ENCODE measurements at regions not wholly inside any gene's neighbourhood (a gene's known extent, or its start where the extent isn't known, plus 50 kb on each side); places are given as distances from the start of the nearest gene placed in this dataset.
A peak's percentile ranks its signal among the peaks of the same experiment; 100 is the strongest.

DNA sequence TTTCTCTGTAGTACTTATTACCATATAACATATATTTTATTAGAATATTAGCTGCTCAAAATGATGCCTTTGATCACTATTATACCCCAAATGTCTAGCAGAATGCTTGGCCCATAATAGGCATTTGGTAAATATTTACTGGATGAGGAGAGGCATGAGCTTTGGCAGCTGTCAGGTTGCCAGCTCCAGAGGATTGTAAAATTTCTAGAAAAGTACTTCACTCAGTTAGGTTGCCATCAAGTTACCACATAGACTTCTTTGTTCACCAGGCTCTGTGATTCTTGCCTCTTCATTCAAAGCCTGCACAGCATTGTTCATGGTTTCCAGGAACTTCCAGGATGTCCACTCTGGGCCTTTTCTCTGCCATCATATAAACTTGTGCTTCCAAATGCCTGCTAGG, 582.8 kb downstream of the PDCD6IP start:
- FAIRE-seq (no peak), DNase-seq (ENCODE audit: low read depth) (no peak)
- Histone ChIP-seq H3K4me3 (ENCODE audit: low read depth, low read length) (no peak overlapping the region), H3K36me3 (ENCODE audit: control insufficient read depth, insufficient read depth, low read length) (no peaks in the 10 kb centered on the region), H3K27me3 (ENCODE audit: control insufficient read depth, insufficient read depth, low read length) (no peaks in the 10 kb centered on the region)
- TF ChIP-seq, protein P1, sequence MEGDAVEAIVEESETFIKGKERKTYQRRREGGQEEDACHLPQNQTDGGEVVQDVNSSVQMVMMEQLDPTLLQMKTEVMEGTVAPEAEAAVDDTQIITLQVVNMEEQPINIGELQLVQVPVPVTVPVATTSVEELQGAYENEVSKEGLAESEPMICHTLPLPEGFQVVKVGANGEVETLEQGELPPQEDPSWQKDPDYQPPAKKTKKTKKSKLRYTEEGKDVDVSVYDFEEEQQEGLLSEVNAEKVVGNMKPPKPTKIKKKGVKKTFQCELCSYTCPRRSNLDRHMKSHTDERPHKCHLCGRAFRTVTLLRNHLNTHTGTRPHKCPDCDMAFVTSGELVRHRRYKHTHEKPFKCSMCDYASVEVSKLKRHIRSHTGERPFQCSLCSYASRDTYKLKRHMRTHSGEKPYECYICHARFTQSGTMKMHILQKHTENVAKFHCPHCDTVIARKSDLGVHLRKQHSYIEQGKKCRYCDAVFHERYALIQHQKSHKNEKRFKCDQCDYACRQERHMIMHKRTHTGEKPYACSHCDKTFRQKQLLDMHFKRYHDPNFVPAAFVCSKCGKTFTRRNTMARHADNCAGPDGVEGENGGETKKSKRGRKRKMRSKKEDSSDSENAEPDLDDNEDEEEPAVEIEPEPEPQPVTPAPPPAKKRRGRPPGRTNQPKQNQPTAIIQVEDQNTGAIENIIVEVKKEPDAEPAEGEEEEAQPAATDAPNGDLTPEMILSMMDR (IDR thresholded peaks at IDR 0.05; ENCODE audit: insufficient read depth, low read length, severe bottlenecking): no peak

DNA sequence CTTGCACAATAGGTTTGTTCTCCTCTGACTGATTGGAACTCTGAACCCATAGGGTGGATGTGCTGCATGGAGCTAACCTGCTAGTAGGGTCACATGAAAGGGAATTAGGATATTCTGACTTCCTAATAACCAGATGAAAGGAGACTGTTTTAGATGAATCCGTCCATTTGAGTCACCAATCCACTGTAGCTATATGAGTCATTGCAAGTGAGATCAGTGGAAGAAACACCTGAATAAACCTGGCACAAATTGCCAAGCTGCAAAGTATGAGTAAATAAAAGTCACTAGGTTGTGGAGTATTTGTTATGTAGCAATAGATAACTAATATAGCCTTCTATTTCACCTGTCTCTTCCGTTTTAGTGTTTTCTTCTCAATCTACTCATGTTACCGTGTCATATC, 584.4 kb downstream of the PDCD6IP start:
- FAIRE-seq (peak; percentile 47), DNase-seq (ENCODE audit: low read depth) (peak; percentile 83)
- Histone ChIP-seq H3K27me3 (ENCODE audit: control insufficient read depth, insufficient read depth, low read length) (no peaks in the 10 kb centered on the region), H3K36me3 (ENCODE audit: control insufficient read depth, insufficient read depth, low read length) (no peaks in the 10 kb centered on the region), H3K4me3 (ENCODE audit: low read depth, low read length) (no peak overlapping the region)
- TF ChIP-seq, protein P1 (IDR thresholded peaks at IDR 0.05; ENCODE audit: insufficient read depth, low read length, severe bottlenecking): no peak

DNA sequence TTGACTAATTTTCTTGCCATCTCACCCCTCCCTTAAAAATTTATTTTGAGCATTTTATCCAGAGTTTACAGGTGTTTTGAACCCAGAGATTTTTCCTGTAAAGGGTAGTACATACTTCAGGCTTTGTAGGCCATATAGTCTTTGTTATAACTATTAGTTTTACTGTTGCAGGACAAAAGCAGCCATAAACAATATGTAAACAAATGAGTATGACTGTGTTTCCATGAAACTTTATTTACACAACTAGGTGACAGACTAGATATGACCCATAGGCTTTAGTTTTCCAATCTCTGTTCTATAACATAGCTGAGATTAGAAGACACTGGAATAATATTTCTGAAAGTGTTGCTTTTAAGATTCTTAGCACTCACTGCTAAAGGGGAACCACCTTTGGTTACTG, 587.9 kb downstream of the PDCD6IP start:
- no peak overlapping the region for H3K4me3 ChIP-seq (ENCODE audit: low read depth, low read length)
- FAIRE-seq (no peak), DNase-seq (ENCODE audit: low read depth) (no peak)
- TF ChIP-seq, protein P1 (IDR thresholded peaks at IDR 0.05; ENCODE audit: insufficient read depth, low read length, severe bottlenecking): no peak
- H3K36me3 ChIP-seq (ENCODE audit: control insufficient read depth, insufficient read depth, low read length): no peaks in the 10 kb centered on the region
- no peaks in the 10 kb centered on the region for H3K27me3 ChIP-seq (ENCODE audit: control insufficient read depth, insufficient read depth, low read length)

DNA sequence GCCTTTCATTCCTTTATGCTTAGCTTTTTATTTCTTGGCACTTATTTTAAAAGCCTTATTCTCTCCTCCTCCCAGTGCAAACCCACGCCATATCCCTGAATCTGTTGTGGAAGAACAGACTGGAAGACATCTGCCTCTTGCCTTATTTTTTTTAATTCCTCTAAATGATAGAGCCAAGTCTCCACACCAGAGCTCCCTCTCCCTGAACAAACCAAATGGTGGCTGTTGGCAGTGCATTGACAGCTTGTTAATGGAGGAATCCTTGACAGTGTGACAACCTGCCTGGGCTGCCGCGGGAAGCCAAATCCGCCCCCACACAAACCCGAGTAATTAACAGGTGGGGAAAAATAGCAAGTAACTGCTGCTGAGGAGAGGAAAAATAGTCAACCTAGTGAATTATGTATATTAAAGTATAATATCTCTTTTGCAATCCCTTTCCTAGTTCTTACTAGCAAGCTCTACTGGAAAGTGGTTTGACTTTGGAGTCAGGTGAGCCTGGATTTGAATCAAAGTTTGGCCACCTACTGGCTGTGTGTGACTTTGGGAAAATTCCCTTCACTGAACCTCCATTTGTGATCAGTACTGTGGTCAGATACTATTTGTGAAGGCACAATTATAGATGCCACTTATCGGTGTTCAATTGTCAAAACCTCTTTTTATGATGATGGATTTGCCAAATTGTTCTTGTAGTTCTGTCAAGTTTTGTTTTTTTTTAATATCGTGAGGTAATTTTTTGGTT, 589.6 kb downstream of the PDCD6IP start:
- H3K27me3 ChIP-seq (ENCODE audit: control insufficient read depth, insufficient read depth, low read length): no peaks in the 10 kb centered on the region
- TF ChIP-seq, protein P1 (IDR thresholded peaks at IDR 0.05; ENCODE audit: insufficient read depth, low read length, severe bottlenecking): no peak
- no peak overlapping the region for H3K4me3 ChIP-seq (ENCODE audit: low read depth, low read length)
- DNase-seq (ENCODE audit: low read depth) (no peak), FAIRE-seq (no peak)
- no peaks in the 10 kb centered on the region for H3K36me3 ChIP-seq (ENCODE audit: control insufficient read depth, insufficient read depth, low read length)

DNA sequence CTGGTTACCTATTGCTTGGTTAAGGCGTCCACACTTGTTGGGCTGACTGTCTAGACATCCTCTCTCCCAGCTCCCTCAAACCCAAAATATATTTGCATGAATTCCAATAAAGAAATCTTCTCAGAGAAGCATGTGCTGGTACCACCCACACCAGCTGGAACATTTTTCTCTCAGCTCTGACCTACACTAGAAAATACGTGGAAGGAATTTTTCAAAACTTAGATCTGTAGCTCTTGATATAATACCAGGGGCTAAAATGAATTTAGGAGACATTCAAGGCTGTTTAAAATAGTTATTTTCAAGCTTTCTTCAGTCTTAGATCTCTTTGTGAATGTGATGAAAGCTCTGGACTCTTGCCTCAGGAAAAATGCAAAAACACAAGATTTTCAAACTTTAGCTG, 590.4 kb downstream of the PDCD6IP start:
- no peak for FAIRE-seq
- Histone ChIP-seq H3K36me3 (ENCODE audit: control insufficient read depth, insufficient read depth, low read length) (no peaks in the 10 kb centered on the region), H3K27me3 (ENCODE audit: control insufficient read depth, insufficient read depth, low read length) (no peaks in the 10 kb centered on the region), H3K4me3 (ENCODE audit: low read depth, low read length) (no peak overlapping the region)
- TF ChIP-seq, protein P1 (IDR thresholded peaks at IDR 0.05; ENCODE audit: insufficient read depth, low read length, severe bottlenecking): no peak
- DNase-seq (ENCODE audit: low read depth): no peak
